ENCODE measurements at regions not wholly inside any gene's neighbourhood (a gene's known extent, or its start where the extent isn't known, plus 50 kb on each side); places are given as distances from the start of the nearest gene placed in this dataset.
"Not testable (repeated sequence)": the region's sequence is repeated elsewhere in the genome, so short reads cannot be mapped to it uniquely, and the experiment has no call there.

DNA sequence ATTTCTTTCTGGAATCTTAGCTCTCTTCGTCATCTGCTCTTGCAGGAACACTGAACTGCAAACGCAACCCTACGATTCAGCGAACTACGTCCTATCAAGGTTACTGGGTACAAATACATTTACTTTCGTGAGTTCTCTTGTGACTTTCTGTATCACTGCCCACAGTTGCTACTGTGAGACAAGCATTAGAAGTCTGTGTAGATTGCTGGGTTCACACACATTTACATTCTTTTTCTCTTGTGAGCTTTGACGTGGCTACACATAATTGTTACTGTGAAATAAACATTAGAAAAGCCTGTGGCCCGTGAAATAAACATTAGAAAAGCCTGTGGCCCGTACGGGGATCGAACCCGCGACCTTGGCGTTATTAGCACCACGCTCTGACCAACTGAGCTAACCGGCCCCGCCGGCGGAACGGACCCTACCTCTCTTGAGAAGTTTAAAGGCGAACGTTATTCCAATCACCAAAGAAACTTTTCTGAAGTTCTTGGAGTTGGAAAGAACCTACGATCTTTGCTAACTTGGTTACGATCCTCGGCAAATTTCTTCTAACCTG lies 61.2 kb upstream of the ZNF322 start:
- H3K27me3 Mint-ChIP-seq; H3K4me1 Mint-ChIP-seq; DNase-seq (ENCODE audit: low spot score in 2 of 2); H3K9me3 Mint-ChIP-seq; H3K4me3 Mint-ChIP-seq; H3K27ac Mint-ChIP-seq (ENCODE audit: low read depth); ATAC-seq (replicated peaks; ENCODE audit: extremely low read depth, poor library complexity, severe bottlenecking); H3K36me3 Mint-ChIP-seq (ENCODE audit: insufficient read depth): not testable (repeated sequence)

DNA sequence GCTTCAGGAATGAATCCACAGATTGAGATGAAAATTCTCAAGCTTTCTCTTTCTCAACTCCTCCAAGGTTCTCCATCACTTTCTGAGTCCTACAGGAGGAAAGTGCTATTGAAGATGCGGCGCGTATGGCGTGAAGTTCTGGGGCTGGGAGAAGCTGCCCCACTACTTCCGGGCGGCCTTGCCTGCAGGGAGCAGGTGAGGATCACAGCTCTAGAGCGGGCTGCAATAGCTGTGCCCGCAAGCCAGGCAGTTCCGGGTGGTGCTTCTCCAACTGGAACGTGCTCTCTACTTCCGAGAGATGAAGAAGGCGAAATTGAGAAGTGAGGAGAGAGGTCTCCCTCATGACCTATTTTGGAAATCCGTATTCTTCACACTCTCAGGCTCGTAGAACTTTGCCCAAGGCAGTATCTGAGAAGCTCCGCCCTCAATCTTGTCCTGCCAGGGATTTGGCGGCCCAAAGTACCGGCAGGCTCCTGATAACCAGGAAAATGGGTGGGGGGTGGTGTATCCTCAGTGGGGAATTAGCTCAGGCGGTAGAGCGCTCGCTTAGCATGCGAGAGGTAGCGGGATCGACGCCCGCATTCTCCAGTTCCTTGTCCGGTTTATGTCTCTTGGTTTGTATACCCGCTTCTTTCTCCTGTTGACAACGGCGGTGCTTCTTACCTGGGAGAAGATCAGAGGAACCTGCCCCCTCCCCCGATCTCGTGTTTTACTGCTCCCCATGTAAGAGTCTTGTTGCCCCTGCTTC lies 70.6 kb upstream of the ZNF322 start:
- not testable (repeated sequence) for H3K27ac Mint-ChIP-seq (ENCODE audit: low read depth); H3K27me3 Mint-ChIP-seq; H3K9me3 Mint-ChIP-seq; H3K4me3 Mint-ChIP-seq; H3K36me3 Mint-ChIP-seq (ENCODE audit: insufficient read depth); ATAC-seq (replicated peaks; ENCODE audit: extremely low read depth, poor library complexity, severe bottlenecking); H3K4me1 Mint-ChIP-seq; DNase-seq (ENCODE audit: low spot score in 2 of 2)

DNA sequence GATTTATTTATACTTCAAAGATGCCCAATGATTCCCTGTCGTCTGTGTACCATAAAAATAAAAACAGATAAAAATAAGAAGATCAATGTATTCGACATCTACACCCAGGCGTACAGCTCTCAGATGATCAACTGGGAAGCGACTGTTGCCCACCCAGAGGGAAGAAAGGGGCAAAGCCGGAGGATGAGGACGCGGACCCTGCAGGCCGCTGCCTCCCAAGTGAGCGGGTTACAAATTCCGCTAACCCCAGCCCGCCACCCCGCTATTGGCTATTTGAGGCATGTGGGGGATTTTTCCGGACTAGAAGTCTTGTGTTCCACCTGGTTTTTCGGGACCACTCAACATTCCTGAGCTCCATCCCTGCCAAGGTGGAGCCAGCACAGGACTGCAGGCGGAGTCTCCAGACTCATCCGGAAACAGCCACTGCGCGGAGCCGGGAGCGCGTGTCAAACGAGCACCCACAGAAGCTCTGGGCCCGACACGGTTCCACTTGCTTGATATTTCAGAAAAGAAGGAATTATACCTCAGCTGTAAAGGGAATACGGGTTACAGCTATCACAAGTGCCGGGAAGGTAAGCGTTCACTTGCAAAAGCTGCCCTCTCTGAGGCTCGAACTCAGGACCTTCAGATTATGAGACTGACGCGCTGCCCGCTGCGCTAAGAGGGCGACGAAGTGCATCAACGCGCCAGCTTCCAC lies 75.4 kb upstream of the ZNF322 start:
- H3K27me3 Mint-ChIP-seq, H3K9me3 Mint-ChIP-seq: not testable (repeated sequence)

DNA sequence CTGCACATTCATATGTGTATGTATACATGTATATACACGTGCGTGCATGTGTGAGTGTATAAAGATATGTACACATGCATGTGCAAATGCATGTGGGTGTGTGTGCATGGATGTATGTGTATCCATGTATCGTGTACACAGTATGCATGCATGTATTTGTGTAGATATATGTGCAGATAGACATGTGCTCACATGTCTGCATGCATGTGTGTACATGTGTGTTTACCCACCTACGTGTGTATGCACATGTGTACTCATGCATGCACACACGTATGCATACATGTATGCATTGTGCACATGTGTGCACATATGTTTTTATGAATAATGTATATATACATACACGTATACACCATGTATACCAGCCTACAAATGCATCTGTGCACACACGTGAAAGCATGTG lies 80.3 kb upstream of the ZNF322 start:
- peaks cover 38% of the 10 kb centered on the region for H3K27me3 Mint-ChIP-seq
- peaks cover 5% of the 10 kb centered on the region for H3K36me3 Mint-ChIP-seq (ENCODE audit: insufficient read depth)
- ATAC-seq (replicated peaks; ENCODE audit: extremely low read depth, poor library complexity, severe bottlenecking) (no peak), DNase-seq (ENCODE audit: low spot score in 2 of 2) (no peak)
- H3K4me3 Mint-ChIP-seq = no peak overlapping the region
- H3K9me3 Mint-ChIP-seq = no peaks in the 10 kb centered on the region
- no peak overlapping the region for H3K27ac Mint-ChIP-seq (ENCODE audit: low read depth)
- no peaks in the 10 kb centered on the region for H3K4me1 Mint-ChIP-seq

More for the DNA sequence above, 75.4 kb upstream of the ZNF322 start:
- not testable (repeated sequence) for H3K4me3 Mint-ChIP-seq; ATAC-seq (replicated peaks; ENCODE audit: extremely low read depth, poor library complexity, severe bottlenecking); H3K27ac Mint-ChIP-seq (ENCODE audit: low read depth); H3K4me1 Mint-ChIP-seq; H3K36me3 Mint-ChIP-seq (ENCODE audit: insufficient read depth); DNase-seq (ENCODE audit: low spot score in 2 of 2)

DNA sequence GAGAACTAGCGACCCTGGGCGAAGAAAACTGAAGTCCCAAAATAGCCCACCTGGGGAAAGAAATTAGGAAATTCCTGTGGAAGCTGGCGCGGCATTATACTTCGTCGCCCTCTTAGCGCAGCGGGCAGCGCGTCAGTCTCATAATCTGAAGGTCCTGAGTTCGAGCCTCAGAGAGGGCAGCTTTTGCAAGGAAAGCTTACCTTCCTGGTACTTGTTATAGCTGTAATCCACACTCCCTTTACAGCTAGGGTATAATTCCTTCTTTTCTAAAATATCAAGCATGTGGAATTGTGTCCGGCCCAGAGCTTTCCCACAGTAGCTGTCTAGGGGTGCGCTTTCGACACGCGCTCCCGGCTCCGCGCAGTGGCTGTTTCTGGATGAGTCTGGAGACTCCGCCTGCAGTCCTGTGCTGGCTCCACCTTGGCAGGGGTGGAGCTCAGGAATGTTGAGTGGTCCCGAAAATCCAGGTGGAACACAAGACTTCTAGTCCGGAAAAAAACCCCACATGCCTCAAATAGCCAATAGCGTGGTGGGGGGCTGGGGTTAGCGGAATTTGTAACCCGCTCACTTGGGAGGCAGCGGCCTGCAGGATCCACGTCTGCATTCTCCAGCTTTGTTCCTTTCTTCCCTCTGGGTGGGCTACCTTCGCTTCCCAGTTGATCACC lies 83.7 kb upstream of the ZNF322 start:
- DNase-seq (ENCODE audit: low spot score in 2 of 2) = no peak
- ATAC-seq (replicated peaks; ENCODE audit: extremely low read depth, poor library complexity, severe bottlenecking) = no peak
- no peaks in the 10 kb centered on the region for H3K4me1 Mint-ChIP-seq
- H3K4me3 Mint-ChIP-seq = no peak overlapping the region
- peaks cover 54% of the 10 kb centered on the region for H3K27me3 Mint-ChIP-seq
- H3K9me3 Mint-ChIP-seq = no peaks in the 10 kb centered on the region
- H3K36me3 Mint-ChIP-seq (ENCODE audit: insufficient read depth) = peaks cover 7% of the 10 kb centered on the region
- H3K27ac Mint-ChIP-seq (ENCODE audit: low read depth) = no peak overlapping the region

DNA sequence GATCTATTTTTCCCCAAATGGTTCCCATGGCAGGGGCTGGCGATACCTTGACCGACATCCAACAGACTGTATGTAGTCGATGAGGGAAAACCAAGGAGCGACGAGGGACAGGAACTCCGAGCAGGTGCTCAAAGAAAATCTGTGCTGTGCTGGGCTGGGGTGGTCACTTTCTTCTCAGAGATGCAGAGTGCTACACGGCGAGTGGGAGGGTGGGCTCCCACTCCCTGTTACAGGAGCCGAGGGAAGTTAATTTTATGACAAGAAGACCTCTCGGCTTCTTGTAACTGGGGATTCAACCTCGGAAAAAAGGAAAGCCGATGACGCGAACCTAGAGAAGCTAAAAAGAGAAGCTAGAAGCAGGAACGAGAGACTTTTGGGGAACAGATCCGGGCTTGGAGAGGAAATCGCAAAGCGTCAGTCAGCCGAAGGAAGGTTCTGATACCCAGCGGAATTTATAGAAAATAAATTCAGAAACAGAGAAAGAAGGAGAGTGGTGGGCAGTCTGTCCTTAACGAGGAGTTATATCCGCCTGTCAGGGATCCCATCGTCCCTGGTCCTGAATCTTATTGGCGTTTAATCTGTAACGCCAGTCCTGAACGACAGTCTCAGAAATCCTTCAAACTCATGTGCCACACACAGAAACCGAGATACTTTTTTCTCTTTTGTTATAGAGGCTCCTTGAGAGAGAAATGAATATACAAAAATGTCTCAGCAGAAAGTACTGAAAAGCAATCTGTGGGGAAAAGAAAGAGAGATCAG lies 84.6 kb upstream of the ZNF322 start:
- Mint-ChIP-seq H3K4me3 (no peak overlapping the region), H3K27ac (ENCODE audit: low read depth) (peak overlapping the region; percentile 16), H3K4me1 (no peaks in the 10 kb centered on the region), H3K27me3 (peaks cover 54% of the 10 kb centered on the region), H3K36me3 (ENCODE audit: insufficient read depth) (peaks cover 7% of the 10 kb centered on the region), H3K9me3 (no peaks in the 10 kb centered on the region)
- no peak for ATAC-seq (replicated peaks; ENCODE audit: extremely low read depth, poor library complexity, severe bottlenecking)
- no peak for DNase-seq (ENCODE audit: low spot score in 2 of 2)

DNA sequence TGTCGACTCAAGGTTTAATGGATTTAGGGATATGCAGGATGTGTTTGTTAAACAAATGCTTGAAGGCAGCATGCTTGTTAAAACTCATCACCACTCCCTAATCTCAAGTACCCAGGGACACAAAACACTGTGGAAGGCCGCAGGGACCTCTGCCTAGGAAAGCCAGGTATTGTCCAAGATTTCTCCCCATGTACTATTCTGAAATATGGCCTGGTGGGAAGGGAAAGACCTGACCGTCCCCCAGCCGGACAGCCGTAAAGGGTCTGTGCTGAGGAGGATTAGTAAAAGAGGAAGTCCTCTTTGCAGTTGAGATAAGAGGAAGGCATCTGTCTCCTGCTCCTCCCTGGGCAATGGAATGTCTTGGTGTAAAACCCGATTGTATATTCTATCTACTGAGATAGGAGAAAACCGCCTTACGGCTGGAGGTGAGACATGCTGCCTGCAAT lies 85.3 kb upstream of the ZNF322 start:
- ATAC-seq (replicated peaks; ENCODE audit: extremely low read depth, poor library complexity, severe bottlenecking); DNase-seq (ENCODE audit: low spot score in 2 of 2); H3K9me3 Mint-ChIP-seq; H3K27ac Mint-ChIP-seq (ENCODE audit: low read depth); H3K36me3 Mint-ChIP-seq (ENCODE audit: insufficient read depth); H3K4me3 Mint-ChIP-seq; H3K4me1 Mint-ChIP-seq: not testable (repeated sequence)
- peaks cover 54% of the 10 kb centered on the region for H3K27me3 Mint-ChIP-seq

DNA sequence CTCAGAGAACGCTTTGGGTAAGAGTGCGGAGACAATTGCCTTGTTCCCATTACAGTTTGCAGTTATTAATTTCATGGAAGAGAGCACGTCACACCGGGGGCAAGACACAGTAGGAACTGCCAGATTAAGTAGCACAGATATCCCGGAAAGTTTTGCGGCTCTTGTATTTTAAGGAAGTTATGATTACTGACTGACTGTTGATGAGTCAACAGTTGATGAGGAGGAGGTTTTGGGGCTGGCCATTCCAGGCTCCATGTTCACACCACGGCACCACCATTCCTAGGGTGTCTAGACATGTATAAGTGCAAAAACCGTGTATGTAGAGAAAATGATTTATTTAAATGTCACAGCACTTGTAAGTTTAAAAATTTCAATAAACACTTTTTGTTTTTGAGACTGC lies 86.4 kb upstream of the ZNF322 start:
- not testable (repeated sequence) for ATAC-seq (replicated peaks; ENCODE audit: extremely low read depth, poor library complexity, severe bottlenecking); H3K4me3 Mint-ChIP-seq; H3K9me3 Mint-ChIP-seq; H3K4me1 Mint-ChIP-seq; H3K36me3 Mint-ChIP-seq (ENCODE audit: insufficient read depth); H3K27ac Mint-ChIP-seq (ENCODE audit: low read depth); DNase-seq (ENCODE audit: low spot score in 2 of 2)
- peaks cover 54% of the 10 kb centered on the region for H3K27me3 Mint-ChIP-seq

DNA sequence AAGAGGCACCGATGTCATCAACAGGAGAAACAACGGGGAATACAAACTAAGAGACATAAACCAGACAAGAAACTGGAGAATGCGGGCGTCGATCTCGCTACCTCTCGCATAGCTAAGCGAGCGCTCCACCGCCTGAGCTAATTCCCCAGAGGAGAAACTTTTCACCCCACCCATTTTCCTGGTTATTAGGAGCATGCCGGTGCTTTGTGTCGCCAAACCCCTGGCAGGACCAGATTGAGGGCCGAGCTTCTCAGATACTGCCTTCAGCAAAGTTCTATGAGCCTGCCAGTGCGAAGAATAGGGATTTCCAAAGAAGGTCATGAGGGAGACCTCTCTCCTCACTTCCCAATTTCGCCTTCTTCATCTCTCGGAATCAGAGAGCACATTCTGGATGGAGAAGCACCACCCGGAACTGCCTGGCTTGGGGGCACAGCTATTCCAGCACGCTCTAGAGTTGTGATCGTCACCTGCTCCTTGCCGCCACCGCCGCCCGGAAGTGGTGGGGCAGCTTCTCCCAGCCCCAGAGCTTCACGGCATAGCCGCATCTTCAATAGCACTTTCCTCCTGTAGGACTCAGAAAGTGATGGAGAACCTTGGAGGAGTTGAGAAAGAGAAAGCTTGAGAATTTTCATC lies 89.7 kb upstream of the ZNF322 start:
- not testable (repeated sequence) for ATAC-seq (replicated peaks; ENCODE audit: extremely low read depth, poor library complexity, severe bottlenecking); H3K9me3 Mint-ChIP-seq; DNase-seq (ENCODE audit: low spot score in 2 of 2); H3K4me1 Mint-ChIP-seq; H3K4me3 Mint-ChIP-seq; H3K27ac Mint-ChIP-seq (ENCODE audit: low read depth); H3K36me3 Mint-ChIP-seq (ENCODE audit: insufficient read depth)
- peaks cover 22% of the 10 kb centered on the region for H3K27me3 Mint-ChIP-seq

DNA sequence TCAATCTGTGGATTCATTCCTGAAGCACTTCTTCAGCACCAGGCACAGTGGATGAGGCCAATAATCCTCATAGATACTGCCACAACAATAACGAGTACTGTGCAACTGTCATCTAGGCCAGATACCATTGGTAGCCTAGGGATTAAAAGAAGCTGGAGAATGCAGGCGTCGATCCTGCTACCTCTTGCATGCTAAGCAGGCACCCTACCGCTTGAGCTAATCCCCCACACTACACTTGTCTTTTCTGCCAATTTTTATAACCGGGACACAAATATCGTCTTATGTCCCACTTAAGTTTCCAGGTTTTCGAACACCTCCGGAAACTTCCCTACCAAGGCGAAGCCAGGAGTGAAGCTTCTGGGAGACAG lies 90.2 kb upstream of the ZNF322 start:
- H3K4me1 Mint-ChIP-seq; H3K9me3 Mint-ChIP-seq; H3K36me3 Mint-ChIP-seq (ENCODE audit: insufficient read depth); DNase-seq (ENCODE audit: low spot score in 2 of 2); H3K27ac Mint-ChIP-seq (ENCODE audit: low read depth); ATAC-seq (replicated peaks; ENCODE audit: extremely low read depth, poor library complexity, severe bottlenecking); H3K4me3 Mint-ChIP-seq: not testable (repeated sequence)
- peaks cover 17% of the 10 kb centered on the region for H3K27me3 Mint-ChIP-seq

DNA sequence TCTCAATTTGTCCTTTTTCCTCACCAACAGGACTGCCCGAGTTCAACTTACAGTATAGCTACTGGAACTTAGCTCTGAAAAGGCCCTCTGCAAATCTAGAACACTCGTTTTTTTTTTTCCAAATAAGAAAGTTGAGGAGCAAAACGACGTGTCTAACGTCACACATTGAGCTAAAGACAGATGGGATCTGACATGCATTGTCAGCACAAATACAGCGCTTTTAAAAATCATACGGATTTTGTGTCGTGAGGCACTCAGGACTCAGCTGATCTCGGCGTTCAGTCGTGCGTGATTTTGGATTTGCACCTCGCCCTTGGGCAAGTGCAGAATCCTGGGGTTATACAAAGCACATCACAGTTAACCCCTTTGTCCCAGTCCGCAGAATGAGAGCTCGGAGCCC lies 94.7 kb upstream of the ZNF322 start:
- Mint-ChIP-seq H3K4me1 (no peaks in the 10 kb centered on the region), H3K27me3 (no peaks in the 10 kb centered on the region), H3K4me3 (no peak overlapping the region), H3K36me3 (ENCODE audit: insufficient read depth) (no peaks in the 10 kb centered on the region), H3K9me3 (no peaks in the 10 kb centered on the region), H3K27ac (ENCODE audit: low read depth) (no peak overlapping the region)
- ATAC-seq (replicated peaks; ENCODE audit: extremely low read depth, poor library complexity, severe bottlenecking) (no peak), DNase-seq (ENCODE audit: low spot score in 2 of 2) (no peak)

DNA sequence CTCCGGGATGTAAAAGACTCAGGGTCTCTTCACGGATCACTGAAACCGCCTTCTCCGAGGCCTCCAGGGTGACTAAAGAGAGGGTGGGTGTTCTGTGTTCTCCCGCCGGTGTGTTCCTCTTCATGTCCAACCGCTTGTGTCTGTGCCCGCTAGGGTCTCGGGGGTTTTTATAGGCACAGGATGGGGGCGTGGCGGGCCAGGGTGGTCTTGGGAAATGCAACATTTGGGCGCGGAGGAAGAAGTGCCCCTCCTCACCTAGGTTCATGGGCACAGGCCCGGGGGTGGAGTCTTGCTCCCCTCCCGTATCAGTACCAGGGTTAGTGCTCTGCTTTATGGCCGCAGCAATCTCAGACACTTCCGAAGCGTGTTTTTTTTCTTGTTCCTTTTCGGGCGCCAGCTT lies 95.3 kb upstream of the ZNF322 start:
- ATAC-seq (replicated peaks; ENCODE audit: extremely low read depth, poor library complexity, severe bottlenecking); H3K4me1 Mint-ChIP-seq; H3K27me3 Mint-ChIP-seq; H3K4me3 Mint-ChIP-seq; H3K9me3 Mint-ChIP-seq; H3K36me3 Mint-ChIP-seq (ENCODE audit: insufficient read depth); DNase-seq (ENCODE audit: low spot score in 2 of 2); H3K27ac Mint-ChIP-seq (ENCODE audit: low read depth): not testable (repeated sequence)
